ENCODE measurements at regions not wholly inside any gene's neighbourhood (a gene's known extent, or its start where the extent isn't known, plus 50 kb on each side); places are given as distances from the start of the nearest gene placed in this dataset.
A peak's percentile ranks its signal among the peaks of the same experiment; 100 is the strongest.

GRCh38 chrX:23493941-23494374 lies 159.3 kb downstream of the PTCHD1 start:
- peak in 1 of 2 donors; percentile 52 for DNase-seq (ENCODE audit: low read depth in 2 of 2)
- no peak overlapping the region for H3K4me3 ChIP-seq (replicated peaks in 1 of 2; ENCODE audit: low read depth in 2 of 2, low read length in 2 of 2)
- TF ChIP-seq, protein P1, sequence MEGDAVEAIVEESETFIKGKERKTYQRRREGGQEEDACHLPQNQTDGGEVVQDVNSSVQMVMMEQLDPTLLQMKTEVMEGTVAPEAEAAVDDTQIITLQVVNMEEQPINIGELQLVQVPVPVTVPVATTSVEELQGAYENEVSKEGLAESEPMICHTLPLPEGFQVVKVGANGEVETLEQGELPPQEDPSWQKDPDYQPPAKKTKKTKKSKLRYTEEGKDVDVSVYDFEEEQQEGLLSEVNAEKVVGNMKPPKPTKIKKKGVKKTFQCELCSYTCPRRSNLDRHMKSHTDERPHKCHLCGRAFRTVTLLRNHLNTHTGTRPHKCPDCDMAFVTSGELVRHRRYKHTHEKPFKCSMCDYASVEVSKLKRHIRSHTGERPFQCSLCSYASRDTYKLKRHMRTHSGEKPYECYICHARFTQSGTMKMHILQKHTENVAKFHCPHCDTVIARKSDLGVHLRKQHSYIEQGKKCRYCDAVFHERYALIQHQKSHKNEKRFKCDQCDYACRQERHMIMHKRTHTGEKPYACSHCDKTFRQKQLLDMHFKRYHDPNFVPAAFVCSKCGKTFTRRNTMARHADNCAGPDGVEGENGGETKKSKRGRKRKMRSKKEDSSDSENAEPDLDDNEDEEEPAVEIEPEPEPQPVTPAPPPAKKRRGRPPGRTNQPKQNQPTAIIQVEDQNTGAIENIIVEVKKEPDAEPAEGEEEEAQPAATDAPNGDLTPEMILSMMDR (IDR thresholded peaks at IDR 0.05; ENCODE audit: low read depth, low read length) = no peak

DNA sequence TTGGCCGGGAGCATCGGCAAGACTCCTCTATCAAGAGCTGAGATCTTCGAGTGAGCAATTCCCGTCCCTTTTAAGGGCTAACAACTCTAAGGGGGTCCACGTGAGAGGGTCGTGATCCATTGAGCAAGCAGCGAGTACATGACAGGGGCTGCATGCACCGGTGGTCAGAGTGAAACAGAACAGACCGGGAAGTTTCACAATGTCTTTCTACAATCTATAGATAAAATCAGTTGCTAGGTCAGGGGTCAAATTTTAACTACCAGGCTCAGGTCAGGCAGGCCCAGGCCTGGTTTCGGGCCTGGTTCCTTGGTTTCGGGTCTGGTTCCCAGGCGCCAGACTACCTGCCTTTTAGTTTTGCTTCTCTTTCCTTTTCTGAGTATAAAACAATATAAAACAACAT lies 160.1 kb downstream of the PTCHD1 start:
- no peak overlapping the region for H3K4me3 ChIP-seq (replicated peaks in 1 of 2; ENCODE audit: low read depth in 2 of 2, low read length in 2 of 2)
- no peak for DNase-seq (ENCODE audit: low read depth in 2 of 2)
- TF ChIP-seq, protein P1 (IDR thresholded peaks at IDR 0.05; ENCODE audit: low read depth, low read length) = no peak

GRCh38 chrX:23497919-23498318 lies 163.3 kb downstream of the PTCHD1 start:
- TF ChIP-seq, protein P1 (IDR thresholded peaks at IDR 0.05; ENCODE audit: low read depth, low read length) = no peak
- H3K4me3 ChIP-seq (replicated peaks in 1 of 2; ENCODE audit: low read depth in 2 of 2, low read length in 2 of 2) = no peak overlapping the region
- no peak for DNase-seq (ENCODE audit: low read depth in 2 of 2)

DNA sequence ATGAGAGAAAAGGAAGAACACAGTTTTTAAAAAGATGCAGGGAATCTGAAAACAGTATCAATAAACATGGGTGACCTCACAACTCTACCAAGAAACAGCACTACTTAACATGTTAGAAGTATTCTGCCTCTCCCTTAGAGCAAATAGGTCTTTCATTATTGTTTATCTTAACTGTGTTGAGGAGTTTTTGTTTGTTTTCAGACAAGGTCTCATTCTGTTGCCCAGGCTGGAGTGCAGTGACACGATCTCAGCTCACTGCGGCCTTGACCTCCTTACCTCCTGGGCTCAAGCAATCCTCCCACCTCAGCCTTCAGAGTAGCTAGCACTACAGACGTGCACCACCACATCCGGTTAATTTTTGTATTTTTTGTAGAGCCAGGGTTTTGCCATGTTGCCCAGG lies 165.3 kb upstream of the PRDX4 start:
- TF ChIP-seq, protein P1 (IDR thresholded peaks at IDR 0.05; ENCODE audit: low read depth, low read length) = no peak
- no peak for DNase-seq (ENCODE audit: low read depth in 2 of 2)
- H3K4me3 ChIP-seq (replicated peaks in 1 of 2; ENCODE audit: low read depth in 2 of 2, low read length in 2 of 2) = no peak overlapping the region

DNA sequence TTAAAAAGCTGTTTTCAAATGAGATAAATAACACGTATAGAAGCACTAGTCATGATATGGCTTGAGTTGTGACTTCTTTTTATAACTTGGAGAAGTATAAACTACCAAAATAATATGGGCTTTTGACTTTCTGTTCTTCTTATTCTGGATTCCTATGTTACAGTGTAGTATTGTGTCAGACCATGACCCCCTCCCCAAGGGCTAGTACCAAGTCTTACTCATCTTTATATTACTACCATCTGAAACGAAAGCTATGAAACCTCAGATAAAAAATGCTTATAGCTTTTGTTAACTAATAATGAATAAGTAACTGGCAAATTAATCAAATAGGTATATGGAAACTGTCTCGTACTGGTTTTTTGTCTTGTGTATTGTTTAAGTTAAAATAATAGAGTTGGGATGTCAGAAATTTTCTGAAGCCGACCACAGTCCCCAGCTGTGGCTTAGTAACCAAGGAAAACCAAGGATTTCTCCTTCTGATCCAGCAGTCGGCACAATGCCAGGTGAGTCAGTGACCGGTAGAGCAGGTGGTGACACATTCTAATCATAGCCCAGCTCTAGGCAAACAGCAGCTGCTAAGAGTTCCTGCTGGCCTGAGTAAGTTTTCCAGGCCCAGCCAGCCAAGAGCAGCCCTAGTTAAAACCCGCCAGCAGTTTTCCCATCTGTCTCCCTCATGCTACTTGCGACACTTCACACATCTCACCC lies 163.3 kb upstream of the PRDX4 start:
- H3K4me3 ChIP-seq (replicated peaks in 1 of 2; ENCODE audit: low read depth in 2 of 2, low read length in 2 of 2) = no peak overlapping the region
- peak; percentile 74 to 89 for DNase-seq (ENCODE audit: low read depth in 2 of 2)
- TF ChIP-seq, protein P1 (IDR thresholded peaks at IDR 0.05; ENCODE audit: low read depth, low read length) = no peak

DNA sequence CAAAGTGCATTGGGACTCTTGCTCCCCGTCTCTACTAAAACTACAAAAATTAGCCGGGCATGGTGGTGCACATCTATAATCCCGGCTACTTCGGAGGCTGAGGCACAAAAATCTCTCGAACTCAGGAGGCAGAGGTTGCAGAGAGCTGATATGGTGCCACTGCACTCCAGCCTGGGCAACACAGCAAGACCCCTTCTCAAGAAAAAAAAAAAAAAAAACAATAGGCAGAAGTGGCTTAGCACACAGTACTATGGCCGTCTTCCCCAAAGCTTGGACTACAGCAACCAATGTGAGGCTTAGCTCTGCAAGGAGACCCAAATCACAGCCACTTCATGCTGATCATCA lies 162.8 kb upstream of the PRDX4 start:
- no peak for DNase-seq (ENCODE audit: low read depth in 2 of 2)
- no peak overlapping the region for H3K4me3 ChIP-seq (replicated peaks in 1 of 2; ENCODE audit: low read depth in 2 of 2, low read length in 2 of 2)
- TF ChIP-seq, protein P1 (IDR thresholded peaks at IDR 0.05; ENCODE audit: low read depth, low read length) = no peak

GRCh38 chrX:23504895-23505294 lies 162.4 kb upstream of the PRDX4 start:
- no peak overlapping the region for H3K4me3 ChIP-seq (replicated peaks in 1 of 2; ENCODE audit: low read depth in 2 of 2, low read length in 2 of 2)
- peak in 1 of 2 donors; percentile 33 for DNase-seq (ENCODE audit: low read depth in 2 of 2)
- TF ChIP-seq, protein P1 (IDR thresholded peaks at IDR 0.05; ENCODE audit: low read depth, low read length) = no peak

Measured in cardiac fibroblast (primary cell).